Keratinocyte (primary cell): ENCODE measurements at regions not wholly inside any gene's neighbourhood (a gene's known extent, or its start where the extent isn't known, plus 50 kb on each side); places are given as distances from the start of the nearest gene placed in this dataset.

ENCODE experiments used
- DNase-seq: peaks from one replicate; pipeline ENCODE4 v3.0.0-alpha.2; 2011; ENCODE audit warnings: low read depth, missing footprints, low spot score
- FAIRE-seq: peaks from 2 replicates; lab custom pipeline; 2011; peaks lifted over from hg19 to GRCh38; lab: Jason Lieb, UNC
- H2AFZ ChIP-seq: 2 replicates; pipeline ENCODE4 v1.6.0; 2012; ENCODE audit warnings: low read length, control low read depth, inconsistent platforms; ENCODE audit not compliant: control insufficient read depth
- H3K27ac ChIP-seq: 2 replicates; pipeline ENCODE4 v1.5.1; 2011; ENCODE audit warnings: low read length; ENCODE audit not compliant: control insufficient read depth, insufficient read depth
- H3K27me3 ChIP-seq: 3 replicates; pipeline ENCODE4 v1.6.0; 2011; ENCODE audit warnings: low read length; ENCODE audit not compliant: control insufficient read depth, insufficient read depth; ENCODE audit errors: extremely low read depth
- H3K36me3 ChIP-seq, 2 experiments: 2 replicates in 1 of 2; 3 replicates in 1 of 2; pipeline ENCODE4 v1.5.1; 2011; ENCODE audit warnings: low read length in 2 of 2, mild to moderate bottlenecking in 1 of 2; ENCODE audit not compliant: control insufficient read depth in 2 of 2, insufficient read depth in 2 of 2; ENCODE audit errors: extremely low read depth in 1 of 2
- H3K4me1 ChIP-seq: 3 replicates; pipeline ENCODE4 v1.5.1; 2011; ENCODE audit warnings: low read length; ENCODE audit not compliant: control insufficient read depth, insufficient read depth; ENCODE audit errors: extremely low read depth
- H3K4me2 ChIP-seq: 3 replicates; pipeline ENCODE4 v1.6.0; 2011; ENCODE audit warnings: low read depth, low read length; ENCODE audit not compliant: control insufficient read depth, insufficient read depth; ENCODE audit errors: extremely low read depth
- H3K4me3 ChIP-seq, 3 experiments: fragments of 200-600 bp in 1 of 3; sonication (generic) in 1 of 3; 2 replicates in 2 of 3; 3 replicates in 1 of 3; pipeline ENCODE4 v1.5.1; 2011 to 2016; ENCODE audit warnings: low read length in 3 of 3, mild to moderate bottlenecking in 3 of 3, control low read depth in 2 of 3, inconsistent platforms in 1 of 3, low read depth in 1 of 3, mixed read lengths in 1 of 3, mixed run types in 1 of 3, moderate library complexity in 1 of 3; ENCODE audit not compliant: control insufficient read depth in 2 of 3, insufficient read depth in 2 of 3; ENCODE audit errors: extremely low read depth in 1 of 3
- H3K79me2 ChIP-seq: 2 replicates; pipeline ENCODE4 v1.6.0; 2012; ENCODE audit warnings: low read length; ENCODE audit not compliant: control insufficient read depth, insufficient read depth
- H3K9ac ChIP-seq: 3 replicates; pipeline ENCODE4 v1.6.0; 2011; ENCODE audit warnings: low read length; ENCODE audit not compliant: control insufficient read depth, insufficient read depth; ENCODE audit errors: extremely low read depth
- H3K9me1 ChIP-seq: 3 replicates; pipeline ENCODE4 v1.6.0; 2011; ENCODE audit warnings: low read length; ENCODE audit not compliant: control insufficient read depth, insufficient read depth; ENCODE audit errors: extremely low read depth
- H3K9me3 ChIP-seq: 2 replicates; pipeline ENCODE4 v1.5.1; 2012; ENCODE audit warnings: low read depth, low read length; ENCODE audit not compliant: control insufficient read depth
- H4K20me1 ChIP-seq: 3 replicates; pipeline ENCODE4 v1.6.0; 2011; ENCODE audit warnings: low read length; ENCODE audit not compliant: control insufficient read depth, insufficient read depth; ENCODE audit errors: extremely low read depth
- EZH2 ChIP-seq: IDR thresholded peaks from one replicate; pipeline ENCODE4 v1.6.1; 2012; ENCODE audit warnings: inconsistent platforms, mild to moderate bottlenecking, low read length, moderate library complexity
- dilution Hi-C: fragments of 300-500 bp; cut with MboI; formaldehyde crosslinking; loops from one replicate; pipeline ENCODE4 v1.7.0; 2020; ENCODE audit warnings: low sequenced_read_pairs; ENCODE audit not compliant: extremely low pct_ligation_motif_present
- TF ChIP-seq, protein P1 (sequence below), 3 experiments: IDR thresholded peaks in 1 of 3; conservative IDR thresholded peaks in 1 of 3; optimal IDR thresholded peaks in 1 of 3; 2 replicates in 2 of 3; 3 replicates in 1 of 3; pipeline versions ENCODE3 to v1.5.1; 2011; ENCODE audit warnings: low read length in 3 of 3, mild to moderate bottlenecking in 3 of 3, moderate library complexity in 2 of 3, control low read depth in 1 of 3, inconsistent platforms in 1 of 3; ENCODE audit not compliant: insufficient read depth in 2 of 3; ENCODE audit errors: extremely low read depth in 1 of 3

DNA sequence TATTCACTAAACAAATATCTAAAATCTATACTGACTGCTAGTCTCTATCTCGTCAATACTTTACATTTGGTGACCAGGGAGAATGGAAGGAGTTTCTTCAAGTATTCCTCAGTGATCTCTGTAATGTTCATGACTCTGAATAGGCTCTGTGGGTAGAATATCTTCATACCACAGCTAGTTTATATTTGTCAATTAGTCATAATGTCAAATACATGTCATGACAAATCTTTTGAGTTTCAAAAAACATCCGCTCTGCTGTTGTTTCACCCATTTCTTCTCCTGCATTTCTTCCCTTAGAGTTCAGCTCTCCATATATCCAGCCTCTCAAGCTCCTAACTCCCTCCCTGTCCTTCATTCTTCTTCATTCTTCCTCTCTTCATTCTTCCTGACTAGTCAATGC is 206.5 kb upstream of the FANCL start:
- no peak overlapping the region for H3K9ac ChIP-seq
- FAIRE-seq: no peak

DNA sequence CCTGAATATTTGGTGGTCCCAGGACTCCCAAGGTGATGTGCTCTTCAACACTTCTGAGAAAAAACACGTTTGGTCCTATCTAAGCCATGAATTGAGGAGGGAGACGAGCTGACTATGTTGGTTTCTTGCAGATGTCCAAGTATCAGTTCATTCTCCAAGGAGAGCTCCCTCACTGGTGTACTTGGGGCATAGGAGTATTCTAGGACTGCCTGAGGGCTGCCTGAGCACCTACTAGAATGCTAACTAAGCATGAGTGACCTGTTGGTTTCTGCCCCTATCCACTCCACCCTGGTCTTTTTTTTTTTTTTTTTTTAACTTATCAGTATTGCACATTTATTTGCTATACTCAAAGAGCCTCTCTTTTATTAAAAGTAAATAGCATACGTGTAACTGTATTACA is 200.5 kb upstream of the FANCL start:
- Histone ChIP-seq H3K4me2 (no peak overlapping the region), H3K9ac (no peak overlapping the region), H4K20me1 (no peaks in the 10 kb centered on the region), H3K4me3 (no peak overlapping the region), H3K36me3 (no peaks in the 10 kb centered on the region), H3K9me1 (no peaks in the 10 kb centered on the region), H3K79me2 (no peaks in the 10 kb centered on the region), H3K9me3 (no peaks in the 10 kb centered on the region), H3K27ac (no peak overlapping the region), H3K4me1 (no peaks in the 10 kb centered on the region), H3K27me3 (no peaks in the 10 kb centered on the region), H2AFZ (no peak overlapping the region)
- DNase-seq: no peak
- no peak for FAIRE-seq
- TF ChIP-seq EZH2: no peak
- TF ChIP-seq, protein P1, sequence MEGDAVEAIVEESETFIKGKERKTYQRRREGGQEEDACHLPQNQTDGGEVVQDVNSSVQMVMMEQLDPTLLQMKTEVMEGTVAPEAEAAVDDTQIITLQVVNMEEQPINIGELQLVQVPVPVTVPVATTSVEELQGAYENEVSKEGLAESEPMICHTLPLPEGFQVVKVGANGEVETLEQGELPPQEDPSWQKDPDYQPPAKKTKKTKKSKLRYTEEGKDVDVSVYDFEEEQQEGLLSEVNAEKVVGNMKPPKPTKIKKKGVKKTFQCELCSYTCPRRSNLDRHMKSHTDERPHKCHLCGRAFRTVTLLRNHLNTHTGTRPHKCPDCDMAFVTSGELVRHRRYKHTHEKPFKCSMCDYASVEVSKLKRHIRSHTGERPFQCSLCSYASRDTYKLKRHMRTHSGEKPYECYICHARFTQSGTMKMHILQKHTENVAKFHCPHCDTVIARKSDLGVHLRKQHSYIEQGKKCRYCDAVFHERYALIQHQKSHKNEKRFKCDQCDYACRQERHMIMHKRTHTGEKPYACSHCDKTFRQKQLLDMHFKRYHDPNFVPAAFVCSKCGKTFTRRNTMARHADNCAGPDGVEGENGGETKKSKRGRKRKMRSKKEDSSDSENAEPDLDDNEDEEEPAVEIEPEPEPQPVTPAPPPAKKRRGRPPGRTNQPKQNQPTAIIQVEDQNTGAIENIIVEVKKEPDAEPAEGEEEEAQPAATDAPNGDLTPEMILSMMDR (optimal IDR thresholded peaks at IDR 0.05 in 1 of 3, IDR thresholded peaks at IDR 0.05 in 1 of 3, conservative IDR thresholded peaks at IDR 0.05 in 1 of 3; ENCODE audit: extremely low read depth in 1 of 3, insufficient read depth in 2 of 3, low read length in 3 of 3): no peak
- dilution Hi-C loops: no loop called here

More for the DNA sequence above, 206.5 kb upstream of the FANCL start:
- Histone ChIP-seq H3K9me1 (no peaks in the 10 kb centered on the region), H3K4me3 (peak overlapping the region in 2 of 3 experiments; percentile 11 to 13), H3K27me3 (no peaks in the 10 kb centered on the region), H3K79me2 (no peaks in the 10 kb centered on the region), H3K9me3 (no peaks in the 10 kb centered on the region), H4K20me1 (no peaks in the 10 kb centered on the region), H3K4me2 (peak overlapping the region; percentile 72), H3K27ac (no peak overlapping the region), H2AFZ (peak overlapping the region; percentile 34), H3K4me1 (peaks cover 8% of the 10 kb centered on the region), H3K36me3 (no peaks in the 10 kb centered on the region)
- no peak for TF ChIP-seq EZH2
- TF ChIP-seq, protein P1 (optimal IDR thresholded peaks at IDR 0.05 in 1 of 3, IDR thresholded peaks at IDR 0.05 in 1 of 3, conservative IDR thresholded peaks at IDR 0.05 in 1 of 3; ENCODE audit: extremely low read depth in 1 of 3, insufficient read depth in 2 of 3, low read length in 3 of 3): no peak
- no peak for DNase-seq
- dilution Hi-C loops: no loop called here
